Activated T-cell treated with anti-CD3 and anti-CD28 coated beads, Interleukin-2, amount 50 U/mL, for 72 hours (primary cell): ENCODE measurements at regions not wholly inside any gene's neighbourhood (a gene's known extent, or its start where the extent isn't known, plus 50 kb on each side); places are given as distances from the start of the nearest gene placed in this dataset.
"Not testable (repeated sequence)": the region's sequence is repeated elsewhere in the genome, so short reads cannot be mapped to it uniquely, and the experiment has no call there.

Source experiments
- ATAC-seq, 2 donors: fragments of 150-1000 bp; cut with Tn5 transposase; replicated peaks in 1 of 2; 2 replicates each; pipeline ENCODE4 v1.10.0; 2021; ENCODE audit warnings: moderate library complexity in 2 of 2, mild to moderate bottlenecking in 1 of 2
- DNase-seq, 2 donors: peaks; one replicate each; pipeline ENCODE4 v3.0.0; 2021 to 2022; ENCODE audit warnings: mixed read lengths in 1 of 2
- H3K27ac Mint-ChIP-seq: one replicate; pipeline ENCODE4 v1.8.0; 2022; ENCODE audit warnings: mild to moderate bottlenecking, moderate library complexity, mixed read lengths
- H3K27me3 Mint-ChIP-seq: one replicate; pipeline ENCODE4 v1.8.0; 2022; ENCODE audit warnings: low read depth, mixed read lengths
- H3K36me3 Mint-ChIP-seq, 2 donors: one replicate each; pipeline ENCODE4 v1.8.0; 2022; ENCODE audit warnings: mixed read lengths in 2 of 2, mild to moderate bottlenecking in 1 of 2; ENCODE audit not compliant: insufficient read depth in 2 of 2
- H3K4me1 Mint-ChIP-seq: one replicate; pipeline ENCODE4 v1.8.0; 2022; ENCODE audit warnings: low read depth, mixed read lengths
- H3K4me3 Mint-ChIP-seq, 2 donors: one replicate each; pipeline ENCODE4 v1.8.0; 2022; ENCODE audit warnings: mild to moderate bottlenecking in 2 of 2, mixed read lengths in 2 of 2, moderate library complexity in 2 of 2
- H3K9me3 Mint-ChIP-seq, 2 donors: one replicate each; pipeline ENCODE4 v1.8.0; 2022; ENCODE audit warnings: mixed read lengths in 2 of 2

DNA sequence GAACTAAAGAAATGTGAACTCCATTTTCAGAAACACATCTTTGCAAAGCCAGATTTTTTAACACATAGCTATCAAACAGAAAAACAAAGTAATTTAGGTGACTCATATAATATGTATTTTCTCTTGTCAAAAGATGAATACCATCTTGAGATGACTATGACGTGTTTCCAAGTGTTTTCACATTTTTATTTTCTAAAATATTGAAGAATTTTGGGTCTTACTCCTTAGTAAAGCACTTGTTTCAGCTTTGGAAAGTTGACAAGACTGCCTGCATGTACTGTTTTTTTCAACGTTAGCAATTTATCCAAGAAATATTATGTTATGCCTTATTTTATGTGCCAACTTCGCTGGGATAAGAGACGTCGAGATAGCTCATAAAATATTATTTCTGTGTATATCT, 733.9 kb upstream of the EPHA5 start:
- Mint-ChIP-seq H3K4me3 (no peak overlapping the region), H3K36me3 (peaks cover 0 to 2% of the 10 kb centered on the region in 2 donors), H3K4me1 (no peaks in the 10 kb centered on the region), H3K27ac (no peak overlapping the region), H3K27me3 (no peaks in the 10 kb centered on the region), H3K9me3 (peaks cover 3 to 7% of the 10 kb centered on the region in 2 donors)
- DNase-seq = no peak
- ATAC-seq = no peak

DNA sequence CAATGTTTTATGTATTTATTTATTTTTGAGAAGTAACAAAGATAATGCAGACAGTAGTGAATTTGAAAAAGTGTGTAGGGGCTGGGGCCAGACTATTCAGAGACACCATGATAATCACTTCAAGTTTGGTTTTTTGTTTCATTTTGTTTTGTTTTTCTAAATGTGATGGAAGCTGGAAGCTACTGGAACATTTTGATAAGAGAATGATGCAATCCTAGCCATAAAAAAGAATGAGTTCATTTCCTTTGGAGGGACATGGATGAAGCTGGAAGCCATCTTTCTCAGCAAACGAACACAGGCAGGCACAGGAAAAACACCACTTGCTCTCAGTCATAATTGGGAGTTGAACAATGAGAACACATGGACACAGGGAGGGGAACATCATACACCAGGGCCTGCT, 706.6 kb upstream of the EPHA5 start:
- Mint-ChIP-seq H3K9me3 (peaks cover 2% of the 10 kb centered on the region in 2 donors), H3K4me1 (no peaks in the 10 kb centered on the region), H3K27me3 (no peaks in the 10 kb centered on the region), H3K36me3 (no peaks in the 10 kb centered on the region), H3K4me3 (no peak overlapping the region), H3K27ac (no peak overlapping the region)
- ATAC-seq = no peak
- no peak for DNase-seq

DNA sequence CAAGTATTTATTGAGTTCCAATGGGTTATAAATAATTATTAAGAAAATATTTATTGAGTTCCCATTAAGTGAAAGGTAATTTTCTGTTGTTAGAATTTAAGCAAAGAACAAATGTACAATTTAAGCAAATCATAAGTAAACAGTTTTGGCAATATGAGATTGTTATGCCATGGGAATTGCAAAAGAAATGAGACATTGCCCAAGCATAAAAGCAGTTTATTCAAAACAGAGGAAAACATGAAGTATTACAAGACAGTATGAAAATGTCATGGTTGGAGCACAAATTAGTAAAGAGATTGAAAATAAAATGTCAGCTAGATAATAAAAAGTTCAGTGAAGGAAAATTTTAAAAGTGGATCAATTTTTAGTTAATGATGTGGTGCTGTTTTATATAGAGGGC, 706.1 kb upstream of the EPHA5 start:
- no peaks in the 10 kb centered on the region for H3K27me3 Mint-ChIP-seq
- H3K27ac Mint-ChIP-seq = no peak overlapping the region
- no peaks in the 10 kb centered on the region for H3K36me3 Mint-ChIP-seq
- ATAC-seq (no peak), DNase-seq (no peak)
- no peaks in the 10 kb centered on the region for H3K4me1 Mint-ChIP-seq
- no peak overlapping the region for H3K4me3 Mint-ChIP-seq
- peaks cover 2% of the 10 kb centered on the region in 2 donors for H3K9me3 Mint-ChIP-seq

DNA sequence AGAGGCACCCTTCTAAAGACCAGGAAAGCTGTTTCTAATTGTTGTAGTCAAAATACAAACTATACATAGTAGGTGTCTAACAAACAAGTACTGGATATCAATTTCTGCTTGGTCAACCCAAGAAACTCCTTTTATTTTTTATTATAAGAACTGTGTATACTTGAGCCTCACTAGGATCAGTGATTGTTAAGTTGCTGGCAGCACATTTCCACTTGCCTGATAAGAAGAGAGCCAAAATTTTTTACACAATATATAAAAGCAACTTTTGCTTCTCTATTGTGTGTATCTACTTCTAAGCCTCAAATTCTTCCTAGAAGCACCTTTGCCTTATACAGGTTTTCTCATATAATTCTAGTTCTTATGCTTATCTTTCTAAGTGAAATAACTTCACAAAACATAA, 703.0 kb upstream of the EPHA5 start:
- Mint-ChIP-seq H3K9me3 (peaks cover 2 to 3% of the 10 kb centered on the region in 2 donors), H3K27me3 (no peaks in the 10 kb centered on the region), H3K4me1 (no peaks in the 10 kb centered on the region), H3K27ac (no peak overlapping the region), H3K4me3 (no peak overlapping the region), H3K36me3 (peaks cover 0 to 1% of the 10 kb centered on the region in 2 donors)
- ATAC-seq (no peak), DNase-seq (no peak)

DNA sequence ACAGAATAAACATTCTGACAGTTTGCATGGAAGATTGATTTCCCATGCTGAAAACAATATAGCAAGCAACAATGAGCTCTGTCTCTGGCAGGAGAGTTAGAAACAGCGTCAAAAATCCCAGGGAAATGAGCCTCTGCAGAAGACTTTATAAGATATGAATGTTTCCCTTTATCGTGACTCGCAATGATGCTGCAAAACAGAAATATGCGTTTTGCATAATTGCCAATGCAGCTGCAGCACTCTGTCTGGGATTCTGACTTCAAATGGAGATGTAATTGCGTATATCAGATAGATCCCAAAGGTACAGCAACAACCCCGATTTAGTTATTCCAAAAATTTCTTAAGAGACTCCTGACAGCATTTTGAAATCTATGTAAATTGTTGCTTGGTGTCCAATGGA, 702.4 kb upstream of the EPHA5 start:
- H3K9me3 Mint-ChIP-seq = peaks cover 2 to 4% of the 10 kb centered on the region in 2 donors
- H3K4me1 Mint-ChIP-seq = no peaks in the 10 kb centered on the region
- no peak for DNase-seq
- no peak for ATAC-seq
- H3K27ac Mint-ChIP-seq = no peak overlapping the region
- no peak overlapping the region for H3K4me3 Mint-ChIP-seq
- H3K36me3 Mint-ChIP-seq = peaks cover 0 to 1% of the 10 kb centered on the region in 2 donors
- H3K27me3 Mint-ChIP-seq = no peaks in the 10 kb centered on the region

DNA sequence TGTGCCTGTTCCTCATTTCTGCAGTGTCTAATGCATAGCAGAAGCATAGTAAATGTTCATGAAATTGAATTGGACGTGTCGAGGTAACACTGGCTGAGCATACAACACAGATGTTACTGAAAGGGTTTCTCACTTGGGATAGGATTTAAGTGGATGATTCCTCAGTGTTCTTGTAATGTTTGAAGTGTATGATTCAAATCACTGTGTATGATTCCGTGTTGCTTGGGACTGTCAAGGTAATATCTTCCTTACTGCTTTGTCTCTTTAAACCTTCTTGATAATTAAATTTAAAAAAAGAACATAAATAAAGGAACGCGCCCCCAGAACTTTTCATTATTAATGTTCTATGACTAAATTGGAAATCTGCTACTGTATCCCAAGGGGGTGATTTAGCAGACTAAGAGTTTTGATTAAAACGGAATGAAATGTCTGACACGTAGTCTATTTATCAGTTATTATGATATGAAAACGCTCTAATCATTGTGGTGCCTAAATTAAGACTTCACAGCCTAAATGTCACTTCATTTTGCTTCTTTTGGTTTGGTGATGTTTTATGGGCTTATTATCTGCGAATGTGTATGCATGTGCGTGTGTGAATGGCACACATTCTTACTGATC, 696.9 kb upstream of the EPHA5 start:
- H3K27me3 Mint-ChIP-seq = no peaks in the 10 kb centered on the region

DNA sequence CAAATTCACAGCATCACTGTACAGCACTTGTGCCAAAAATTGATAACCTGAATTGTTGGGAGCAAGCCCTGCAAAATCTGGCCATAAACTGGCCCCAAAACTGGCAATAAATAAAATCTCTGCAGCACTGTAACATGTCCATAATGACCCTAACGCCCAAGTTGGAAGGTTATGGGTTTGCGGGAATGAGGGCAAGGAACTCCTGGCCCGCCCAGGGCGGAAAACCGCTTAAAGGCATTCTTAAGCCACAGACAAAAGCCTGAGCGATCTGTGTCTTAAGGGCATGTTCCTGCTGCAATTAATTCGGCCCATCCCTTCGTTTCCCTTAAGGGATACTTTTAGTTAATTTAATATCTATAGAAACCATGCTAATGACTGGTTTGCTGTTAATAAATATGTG, 690.1 kb upstream of the EPHA5 start:
- H3K4me1 Mint-ChIP-seq, H3K27ac Mint-ChIP-seq, H3K36me3 Mint-ChIP-seq, H3K9me3 Mint-ChIP-seq, DNase-seq, H3K4me3 Mint-ChIP-seq, ATAC-seq, H3K27me3 Mint-ChIP-seq: not testable (repeated sequence)

More for the DNA sequence above, 696.9 kb upstream of the EPHA5 start:
- H3K36me3 Mint-ChIP-seq = peaks cover 0 to 1% of the 10 kb centered on the region in 2 donors
- H3K27ac Mint-ChIP-seq = no peak overlapping the region
- ATAC-seq = no peak
- H3K9me3 Mint-ChIP-seq = peaks cover 3 to 8% of the 10 kb centered on the region in 2 donors
- no peaks in the 10 kb centered on the region for H3K4me1 Mint-ChIP-seq
- DNase-seq = no peak
- no peak overlapping the region for H3K4me3 Mint-ChIP-seq

DNA sequence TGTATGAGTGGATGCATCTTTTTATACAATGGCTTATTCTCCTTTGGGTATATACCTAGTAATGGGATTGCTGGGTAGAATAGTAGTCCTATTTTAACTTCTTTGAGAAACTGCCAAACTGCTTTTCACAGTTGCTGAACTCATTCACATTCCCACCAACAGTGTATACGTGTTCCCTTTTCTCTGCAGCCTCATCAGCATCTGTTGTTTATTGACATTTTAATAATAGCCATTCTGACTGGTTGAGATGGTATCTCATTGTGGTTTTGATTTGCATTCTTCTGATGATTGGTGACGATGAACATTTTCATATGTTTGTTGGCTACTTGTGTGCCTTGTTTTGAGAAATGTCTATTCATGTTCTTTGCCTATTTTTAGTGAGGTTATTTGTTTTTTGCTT, 687.0 kb upstream of the EPHA5 start:
- H3K4me3 Mint-ChIP-seq = no peak overlapping the region
- no peaks in the 10 kb centered on the region for H3K27me3 Mint-ChIP-seq
- DNase-seq (no peak), ATAC-seq (no peak)
- H3K4me1 Mint-ChIP-seq = no peaks in the 10 kb centered on the region
- peaks cover 2 to 3% of the 10 kb centered on the region in 2 donors for H3K36me3 Mint-ChIP-seq
- H3K27ac Mint-ChIP-seq = no peak overlapping the region
- peaks cover 3 to 7% of the 10 kb centered on the region in 2 donors for H3K9me3 Mint-ChIP-seq

DNA sequence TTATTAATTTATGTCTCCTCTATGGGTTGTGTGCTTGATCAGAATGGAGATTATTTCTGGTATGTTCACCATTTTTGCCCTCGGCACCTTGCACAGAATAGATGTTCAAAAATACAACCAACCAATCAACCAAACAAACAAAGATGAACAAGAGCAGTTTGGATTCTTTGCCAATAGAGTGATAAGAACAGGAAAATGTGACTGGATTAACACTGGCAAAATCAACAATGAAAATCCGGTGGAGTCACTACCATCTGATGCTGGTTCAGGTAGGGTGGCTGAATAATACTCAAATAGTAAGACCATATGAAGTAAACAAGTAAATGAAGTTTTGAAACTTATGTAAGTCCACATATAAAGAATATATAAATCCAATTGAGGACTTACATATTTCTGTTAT, 685.0 kb upstream of the EPHA5 start:
- Mint-ChIP-seq H3K4me1 (no peaks in the 10 kb centered on the region), H3K36me3 (peaks cover 2 to 3% of the 10 kb centered on the region in 2 donors), H3K27me3 (no peaks in the 10 kb centered on the region), H3K4me3 (no peak overlapping the region), H3K27ac (no peak overlapping the region), H3K9me3 (peaks cover 4 to 10% of the 10 kb centered on the region in 2 donors)
- ATAC-seq (no peak), DNase-seq (no peak)

DNA sequence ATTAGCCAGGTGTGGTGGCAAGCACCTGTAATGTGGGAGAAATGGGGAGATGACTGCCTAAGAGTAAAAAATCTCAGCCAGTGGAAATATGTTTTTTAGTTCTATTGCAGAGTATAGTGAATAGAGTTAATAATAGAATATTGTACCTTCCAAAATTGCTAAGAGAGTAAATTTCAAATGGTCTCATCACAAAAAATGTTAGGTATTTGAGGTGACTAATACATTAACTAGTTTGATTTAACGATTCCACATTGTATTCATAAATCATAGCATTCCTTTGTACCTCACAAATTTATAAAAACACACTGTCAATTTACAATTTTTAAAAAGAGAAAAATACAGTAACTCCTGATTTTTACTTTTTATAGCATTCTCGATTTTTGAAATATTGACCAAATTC, 681.5 kb upstream of the EPHA5 start:
- ATAC-seq = no peak

DNA sequence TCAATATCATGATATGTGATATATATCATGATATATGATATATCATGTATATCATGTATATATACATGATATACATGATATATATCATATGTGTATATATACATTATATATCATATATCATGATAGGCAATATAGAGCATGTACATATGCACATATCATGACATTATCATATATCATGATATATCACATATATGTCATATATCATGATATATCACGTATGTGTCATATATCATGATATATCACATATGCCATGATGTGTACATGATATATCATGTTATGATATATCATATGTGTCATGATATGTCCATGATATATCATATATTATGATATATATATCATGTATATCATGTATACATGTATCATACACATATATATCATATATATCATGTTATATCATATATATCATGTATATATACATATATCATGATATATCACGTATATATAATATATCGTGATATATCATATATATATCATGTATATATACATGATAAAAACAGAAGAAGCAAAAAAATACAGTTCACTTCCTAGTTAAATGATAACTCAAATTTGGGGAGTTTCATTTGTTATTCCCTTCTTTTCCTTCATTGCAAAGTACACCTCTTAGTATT, 670.1 kb upstream of the EPHA5 start:
- Mint-ChIP-seq H3K4me3 (no peak overlapping the region), H3K36me3 (no peaks in the 10 kb centered on the region), H3K4me1 (no peaks in the 10 kb centered on the region), H3K9me3 (peaks cover 2 to 4% of the 10 kb centered on the region in 2 donors), H3K27me3 (no peaks in the 10 kb centered on the region), H3K27ac (no peak overlapping the region)
- DNase-seq = no peak
- no peak for ATAC-seq

More for the DNA sequence above, 681.5 kb upstream of the EPHA5 start:
- H3K36me3 Mint-ChIP-seq = peaks cover 2 to 3% of the 10 kb centered on the region in 2 donors
- no peak overlapping the region for H3K4me3 Mint-ChIP-seq
- no peaks in the 10 kb centered on the region for H3K4me1 Mint-ChIP-seq
- DNase-seq = no peak
- no peaks in the 10 kb centered on the region for H3K27me3 Mint-ChIP-seq
- H3K27ac Mint-ChIP-seq = no peak overlapping the region
- peaks cover 8 to 13% of the 10 kb centered on the region in 2 donors for H3K9me3 Mint-ChIP-seq

DNA sequence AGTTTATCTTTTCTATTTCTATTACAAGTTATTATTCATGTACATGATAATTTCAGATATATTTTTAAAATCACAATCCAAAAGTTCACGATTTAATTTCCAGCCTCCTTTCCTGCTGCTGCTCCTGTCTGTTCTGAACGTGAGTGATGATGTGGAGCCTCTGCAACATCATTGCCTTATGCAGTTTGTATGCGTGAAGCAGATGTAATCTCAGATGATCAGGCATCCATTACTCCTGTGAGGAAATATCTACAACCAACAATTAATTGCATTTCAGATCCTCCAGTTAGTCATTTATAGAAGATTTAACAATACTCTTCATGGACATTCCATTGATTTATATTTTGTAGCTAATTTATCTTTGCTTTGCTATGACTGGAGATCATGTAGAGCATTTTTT, 668.7 kb upstream of the EPHA5 start:
- H3K9me3 Mint-ChIP-seq = peaks cover 2 to 4% of the 10 kb centered on the region in 2 donors

DNA sequence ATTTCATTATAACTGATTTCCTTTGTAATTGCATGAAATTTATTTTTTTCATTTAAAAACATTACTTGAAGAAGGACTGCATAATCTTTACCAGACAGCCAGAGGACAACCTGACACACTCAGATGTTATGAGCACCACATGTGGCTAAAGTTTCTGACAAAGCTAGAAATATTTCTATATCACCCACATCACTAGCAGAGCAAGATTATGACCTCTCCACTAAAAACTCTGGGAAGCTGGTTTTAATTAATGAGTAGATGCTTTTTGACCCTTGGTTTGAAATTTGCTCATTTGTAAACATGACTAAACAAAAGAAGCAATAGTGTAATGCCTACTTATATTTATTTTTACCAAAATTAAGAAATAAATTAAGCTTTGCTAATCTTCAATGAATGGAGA, 661.5 kb upstream of the EPHA5 start:
- H3K36me3 Mint-ChIP-seq = no peaks in the 10 kb centered on the region
- H3K9me3 Mint-ChIP-seq = no peaks in the 10 kb centered on the region
- DNase-seq (no peak), ATAC-seq (no peak)
- H3K27me3 Mint-ChIP-seq = no peaks in the 10 kb centered on the region
- no peak overlapping the region for H3K4me3 Mint-ChIP-seq
- no peaks in the 10 kb centered on the region for H3K4me1 Mint-ChIP-seq
- H3K27ac Mint-ChIP-seq = no peak overlapping the region

More for the DNA sequence above, 668.7 kb upstream of the EPHA5 start:
- no peak overlapping the region for H3K4me3 Mint-ChIP-seq
- H3K36me3 Mint-ChIP-seq = no peaks in the 10 kb centered on the region
- no peaks in the 10 kb centered on the region for H3K4me1 Mint-ChIP-seq
- DNase-seq = no peak
- no peak for ATAC-seq
- H3K27me3 Mint-ChIP-seq = no peaks in the 10 kb centered on the region
- no peak overlapping the region for H3K27ac Mint-ChIP-seq

DNA sequence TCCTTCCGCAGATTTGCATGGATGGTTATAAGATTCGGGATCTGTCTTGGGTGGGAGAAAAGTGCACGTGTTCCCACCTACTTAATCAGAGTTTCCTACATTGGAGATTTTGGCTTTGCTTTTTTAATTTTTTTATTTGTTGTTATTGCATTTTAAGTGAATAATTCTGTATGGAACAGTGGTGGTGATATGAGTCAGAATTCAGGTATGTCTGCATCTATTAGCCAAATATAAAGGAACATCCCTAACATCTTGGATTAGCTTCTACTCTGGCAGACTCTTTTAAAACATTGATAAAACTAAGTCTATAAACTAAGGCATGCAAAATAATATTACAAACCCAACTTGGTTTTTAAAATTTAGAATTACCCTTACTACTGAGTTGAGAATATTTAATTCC, 659.8 kb upstream of the EPHA5 start:
- DNase-seq (no peak), ATAC-seq (no peak)
- no peak overlapping the region for H3K27ac Mint-ChIP-seq
- H3K9me3 Mint-ChIP-seq = peaks cover 0 to 2% of the 10 kb centered on the region in 2 donors
- no peaks in the 10 kb centered on the region for H3K36me3 Mint-ChIP-seq
- no peaks in the 10 kb centered on the region for H3K27me3 Mint-ChIP-seq
- no peak overlapping the region for H3K4me3 Mint-ChIP-seq
- H3K4me1 Mint-ChIP-seq = no peaks in the 10 kb centered on the region
